ENCODE measurements at regions not wholly inside any gene's neighbourhood (a gene's known extent, or its start where the extent isn't known, plus 50 kb on each side); places are given as distances from the start of the nearest gene placed in this dataset.
"Not testable (repeated sequence)": the region's sequence is repeated elsewhere in the genome, so short reads cannot be mapped to it uniquely, and the experiment has no call there.

GRCh38 chr10:46645110-46645509, 66.2 kb downstream of the SYT15 start:
- DNase-seq (ENCODE audit: low read depth, low spot score); in situ Hi-C loops (cut with HindIII; ENCODE audit: low pct_unique_long_range_greater_than_20kb, low sequenced_read_pairs): not testable (repeated sequence)

GRCh38 chr10:46646132-46646531, 67.2 kb downstream of the SYT15 start:
- DNase-seq (ENCODE audit: low read depth, low spot score); in situ Hi-C loops (cut with HindIII; ENCODE audit: low pct_unique_long_range_greater_than_20kb, low sequenced_read_pairs): not testable (repeated sequence)

GRCh38 chr10:46650967-46651366, 72.0 kb downstream of the SYT15 start:
- DNase-seq (ENCODE audit: low read depth, low spot score); in situ Hi-C loops (cut with HindIII; ENCODE audit: low pct_unique_long_range_greater_than_20kb, low sequenced_read_pairs): not testable (repeated sequence)

- DNase-seq (ENCODE audit: low read depth, low spot score); in situ Hi-C loops (cut with HindIII; ENCODE audit: low pct_unique_long_range_greater_than_20kb, low sequenced_read_pairs): not testable (repeated sequence)
Measured at GRCh38 chr10:46657437-46657836, 78.5 kb downstream of the SYT15 start.

GRCh38 chr10:46660027-46660834, 81.3 kb downstream of the SYT15 start:
- DNase-seq (ENCODE audit: low read depth, low spot score); in situ Hi-C loops (cut with HindIII; ENCODE audit: low pct_unique_long_range_greater_than_20kb, low sequenced_read_pairs): not testable (repeated sequence)

- in situ Hi-C loops (cut with HindIII; ENCODE audit: low pct_unique_long_range_greater_than_20kb, low sequenced_read_pairs): not testable (repeated sequence)
Measured at GRCh38 chr10:46660835-46661164, 81.9 kb downstream of the SYT15 start.

GRCh38 chr10:46665536-46665935, 86.6 kb downstream of the SYT15 start:
- in situ Hi-C loops (cut with HindIII; ENCODE audit: low pct_unique_long_range_greater_than_20kb, low sequenced_read_pairs): not testable (repeated sequence)

More at GRCh38 chr10:46660835-46661164, 81.9 kb downstream of the SYT15 start:
- DNase-seq (ENCODE audit: low read depth, low spot score): not testable (repeated sequence)

GRCh38 chr10:46668357-46668997, 89.5 kb downstream of the SYT15 start:
- in situ Hi-C loops (cut with HindIII; ENCODE audit: low pct_unique_long_range_greater_than_20kb, low sequenced_read_pairs); DNase-seq (ENCODE audit: low read depth, low spot score): not testable (repeated sequence)

More at GRCh38 chr10:46665536-46665935, 86.6 kb downstream of the SYT15 start:
- not testable (repeated sequence) for DNase-seq (ENCODE audit: low read depth, low spot score)

DNA sequence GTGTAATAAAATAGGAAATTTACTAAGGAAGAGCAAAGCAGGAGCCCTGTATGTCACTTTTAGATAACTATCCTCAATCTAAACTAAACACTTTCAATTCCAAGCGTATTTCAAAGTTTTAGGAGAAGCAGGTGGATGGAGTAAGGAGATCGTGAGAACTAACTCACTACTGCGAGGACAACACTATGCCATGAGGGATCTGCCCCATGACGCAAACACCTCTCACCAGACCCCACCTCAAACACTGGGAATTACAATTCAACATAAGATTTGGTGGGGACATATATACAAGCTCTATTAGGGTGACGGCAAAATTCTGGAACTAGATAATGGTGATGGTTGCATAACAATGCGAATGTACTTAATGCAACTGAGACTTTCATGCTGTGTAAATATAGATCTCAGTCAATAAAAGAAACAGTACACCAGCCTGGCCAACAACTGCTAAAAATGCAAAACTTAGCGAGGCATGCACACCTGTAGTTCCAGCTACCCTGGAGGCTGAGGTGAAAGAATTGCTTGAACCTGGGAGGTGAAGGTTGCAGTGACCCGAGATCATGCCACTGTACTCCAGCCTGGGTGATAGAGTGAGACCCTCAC, 99.0 kb downstream of the SYT15 start:
- DNase-seq (ENCODE audit: low read depth, low spot score); in situ Hi-C loops (cut with HindIII; ENCODE audit: low pct_unique_long_range_greater_than_20kb, low sequenced_read_pairs): not testable (repeated sequence)

DNA sequence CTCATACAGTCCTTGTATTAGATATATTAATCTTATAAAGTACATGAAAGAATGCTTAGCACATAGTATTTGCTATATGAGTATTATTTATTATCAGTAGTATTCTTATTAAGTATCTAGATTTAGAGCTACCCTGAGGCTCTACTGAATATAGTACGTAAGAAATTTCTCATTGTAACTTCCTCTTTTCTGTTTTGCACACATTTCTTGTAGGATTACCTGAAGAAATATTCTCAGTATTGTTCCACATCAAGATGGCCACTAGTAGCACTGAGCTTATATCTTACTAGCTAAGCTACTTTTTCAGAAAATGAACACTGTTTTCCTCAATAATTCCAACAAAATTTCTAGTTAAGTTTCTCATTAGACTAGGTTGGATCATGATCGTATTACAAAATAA, 112.5 kb downstream of the SYT15 start:
- in situ Hi-C loops (cut with HindIII; ENCODE audit: low pct_unique_long_range_greater_than_20kb, low sequenced_read_pairs); DNase-seq (ENCODE audit: low read depth, low spot score): not testable (repeated sequence)

- DNase-seq (ENCODE audit: low read depth, low spot score); in situ Hi-C loops (cut with HindIII; ENCODE audit: low pct_unique_long_range_greater_than_20kb, low sequenced_read_pairs): not testable (repeated sequence)
Measured at GRCh38 chr10:46693218-46693617, 114.3 kb downstream of the SYT15 start.

DNA sequence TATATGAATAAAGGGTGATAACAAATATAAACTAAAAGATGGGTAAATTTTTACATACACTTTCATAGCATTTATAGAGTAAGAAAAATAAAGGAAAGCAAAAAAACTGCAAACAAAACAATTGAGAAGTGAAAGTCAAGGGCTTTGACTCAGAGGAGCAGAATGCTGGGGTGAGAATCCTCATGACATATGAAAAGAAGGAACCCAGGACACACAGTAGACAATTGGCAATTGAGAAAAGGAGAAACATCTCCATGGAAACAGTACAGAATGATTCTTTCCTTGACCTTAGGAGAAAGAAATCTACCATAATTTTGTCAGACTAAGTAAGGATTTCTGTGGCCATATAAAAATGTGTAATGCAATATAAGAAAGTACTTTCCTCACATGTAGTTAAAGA, 138.3 kb downstream of the SYT15 start:
- DNase-seq (ENCODE audit: low read depth, low spot score); in situ Hi-C loops (cut with HindIII; ENCODE audit: low pct_unique_long_range_greater_than_20kb, low sequenced_read_pairs): not testable (repeated sequence)

DNA sequence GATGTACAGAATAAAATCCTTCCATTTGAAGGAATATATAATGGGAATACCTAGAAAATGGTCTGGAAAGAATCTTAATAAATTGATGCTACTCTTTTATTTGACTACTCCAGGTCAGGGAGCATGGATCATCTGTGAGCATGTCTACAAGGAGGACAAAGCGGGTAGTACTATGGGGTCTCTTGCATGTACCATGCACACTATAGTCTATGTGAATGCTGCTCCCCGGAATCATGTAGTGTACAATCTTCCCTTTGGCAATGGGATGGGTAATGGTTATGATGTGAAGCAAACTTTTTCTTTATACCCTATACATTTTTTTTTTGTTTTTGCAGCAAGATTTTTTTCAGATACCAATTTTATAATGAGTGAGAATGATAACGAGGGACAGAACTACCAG, 139.1 kb downstream of the SYT15 start:
- DNase-seq (ENCODE audit: low read depth, low spot score); in situ Hi-C loops (cut with HindIII; ENCODE audit: low pct_unique_long_range_greater_than_20kb, low sequenced_read_pairs): not testable (repeated sequence)

DNA sequence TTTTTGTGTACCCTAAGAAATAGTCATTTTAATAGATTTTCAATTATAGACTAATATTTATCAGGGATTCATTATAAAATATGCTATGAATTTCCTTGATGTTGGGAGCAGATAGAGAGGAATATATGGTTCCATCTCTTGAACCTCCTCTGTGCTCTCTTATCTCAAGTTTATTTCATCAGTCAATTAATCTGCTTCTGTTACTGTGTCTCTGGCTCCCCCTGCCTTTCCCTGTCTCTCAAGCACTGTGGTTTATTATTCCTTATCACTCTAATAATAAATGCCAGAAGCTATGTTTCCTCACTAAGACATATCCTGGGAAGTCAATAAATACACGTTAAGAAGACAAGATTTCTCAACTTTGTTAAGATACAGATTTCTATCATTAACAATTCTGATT, 141.5 kb downstream of the SYT15 start:
- in situ Hi-C loops (cut with HindIII; ENCODE audit: low pct_unique_long_range_greater_than_20kb, low sequenced_read_pairs): not testable (repeated sequence)
- peak; percentile 29 for DNase-seq (ENCODE audit: low read depth, low spot score)

DNA sequence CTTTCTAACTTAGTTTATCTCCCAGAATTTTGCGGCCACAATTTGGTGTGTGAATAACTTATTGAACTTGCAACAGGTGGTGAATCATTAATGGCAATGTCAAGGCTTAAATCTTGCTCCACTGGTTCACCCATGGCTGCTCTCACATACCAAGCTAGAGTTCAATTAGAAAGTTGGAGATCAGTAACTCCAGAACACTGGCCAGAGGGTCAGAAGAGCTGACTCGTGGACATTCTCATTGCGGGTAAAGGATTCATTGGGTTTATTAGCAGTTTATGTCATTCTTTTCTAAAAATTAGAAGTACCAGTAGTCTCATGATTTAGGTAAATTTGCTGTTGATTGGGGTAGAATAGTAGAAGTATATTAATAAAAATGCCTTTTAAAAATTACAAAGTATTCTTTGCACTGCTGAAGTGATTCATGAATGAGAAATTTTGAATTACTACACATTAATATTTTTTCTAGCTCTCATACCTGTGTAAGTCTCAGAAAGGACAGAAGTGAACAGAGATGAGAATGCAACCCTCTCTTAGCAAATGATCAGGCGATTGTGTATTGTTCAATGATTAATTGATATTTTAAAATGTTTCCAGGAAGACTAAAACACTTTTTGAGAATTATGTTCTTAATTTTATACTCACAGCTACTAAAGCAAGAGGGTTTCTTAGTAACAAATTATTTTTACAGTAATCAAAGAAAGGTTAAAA, 142.0 kb downstream of the SYT15 start:
- in situ Hi-C loops (cut with HindIII; ENCODE audit: low pct_unique_long_range_greater_than_20kb, low sequenced_read_pairs); DNase-seq (ENCODE audit: low read depth, low spot score): not testable (repeated sequence)

DNA sequence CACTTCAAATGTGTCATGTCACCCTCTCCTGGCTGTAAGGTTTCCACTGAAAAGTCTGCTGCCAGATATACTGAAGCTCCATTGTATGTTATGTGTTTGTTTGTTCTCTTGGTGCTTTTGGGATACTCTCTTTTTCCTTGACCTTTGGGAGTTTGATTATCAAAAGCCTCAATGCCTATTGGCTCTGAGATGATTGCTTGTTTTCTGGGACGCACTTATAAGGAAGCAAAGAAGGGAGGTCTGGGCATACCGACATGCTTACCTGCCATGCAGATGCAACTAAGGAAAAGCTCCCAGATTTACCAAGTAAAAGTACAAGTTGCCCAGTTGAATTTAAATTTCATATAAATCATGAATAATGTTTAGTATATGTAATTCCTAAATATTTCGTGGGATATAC, 145.3 kb downstream of the SYT15 start:
- DNase-seq (ENCODE audit: low read depth, low spot score); in situ Hi-C loops (cut with HindIII; ENCODE audit: low pct_unique_long_range_greater_than_20kb, low sequenced_read_pairs): not testable (repeated sequence)

DNA sequence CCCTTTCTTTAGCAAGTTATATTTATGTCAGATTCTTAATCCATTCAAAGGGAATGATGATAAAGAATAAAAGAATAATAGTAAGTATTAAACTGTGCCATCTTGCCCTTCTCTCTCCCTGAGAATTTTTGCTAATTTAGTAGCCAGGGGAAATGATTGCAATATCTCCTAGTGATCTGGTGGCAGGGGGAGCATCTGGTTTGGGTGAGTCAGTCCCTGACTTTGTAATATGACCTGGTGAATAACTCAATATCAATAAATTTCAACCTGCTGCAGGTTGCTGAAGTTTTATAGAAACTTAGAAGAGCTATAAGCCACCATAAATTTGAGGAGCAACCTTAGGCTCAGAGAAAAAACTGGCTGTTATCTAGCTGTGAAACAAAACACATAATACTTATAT, 149.4 kb downstream of the SYT15 start:
- DNase-seq (ENCODE audit: low read depth, low spot score); in situ Hi-C loops (cut with HindIII; ENCODE audit: low pct_unique_long_range_greater_than_20kb, low sequenced_read_pairs): not testable (repeated sequence)

DNA sequence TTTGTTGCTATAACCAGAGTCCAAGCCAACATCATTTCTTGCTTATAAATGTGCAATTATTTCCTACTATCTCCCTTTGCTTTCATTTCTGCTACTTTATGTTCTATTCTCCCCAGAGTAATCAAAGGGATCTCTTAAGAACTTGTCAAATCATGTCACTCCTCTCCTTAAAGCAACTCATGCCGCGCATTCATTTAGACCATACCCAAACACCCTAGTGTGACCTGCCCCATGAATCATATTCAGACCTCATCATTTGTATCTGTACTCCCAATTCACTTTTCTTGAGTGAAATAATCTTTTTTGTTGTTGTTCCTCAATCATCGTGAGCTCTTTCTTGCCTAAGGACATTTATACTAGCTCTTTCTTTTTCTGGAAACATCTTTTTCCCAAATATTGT, 151.8 kb downstream of the SYT15 start:
- in situ Hi-C loops (cut with HindIII; ENCODE audit: low pct_unique_long_range_greater_than_20kb, low sequenced_read_pairs): not testable (repeated sequence)

More for the DNA sequence above, 151.8 kb downstream of the SYT15 start:
- DNase-seq (ENCODE audit: low read depth, low spot score): not testable (repeated sequence)

Data from SK-MEL-5 (cell line).